ENCODE measurements at regions not wholly inside any gene's neighbourhood (a gene's known extent, or its start where the extent isn't known, plus 50 kb on each side); places are given as distances from the start of the nearest gene placed in this dataset.

DNA sequence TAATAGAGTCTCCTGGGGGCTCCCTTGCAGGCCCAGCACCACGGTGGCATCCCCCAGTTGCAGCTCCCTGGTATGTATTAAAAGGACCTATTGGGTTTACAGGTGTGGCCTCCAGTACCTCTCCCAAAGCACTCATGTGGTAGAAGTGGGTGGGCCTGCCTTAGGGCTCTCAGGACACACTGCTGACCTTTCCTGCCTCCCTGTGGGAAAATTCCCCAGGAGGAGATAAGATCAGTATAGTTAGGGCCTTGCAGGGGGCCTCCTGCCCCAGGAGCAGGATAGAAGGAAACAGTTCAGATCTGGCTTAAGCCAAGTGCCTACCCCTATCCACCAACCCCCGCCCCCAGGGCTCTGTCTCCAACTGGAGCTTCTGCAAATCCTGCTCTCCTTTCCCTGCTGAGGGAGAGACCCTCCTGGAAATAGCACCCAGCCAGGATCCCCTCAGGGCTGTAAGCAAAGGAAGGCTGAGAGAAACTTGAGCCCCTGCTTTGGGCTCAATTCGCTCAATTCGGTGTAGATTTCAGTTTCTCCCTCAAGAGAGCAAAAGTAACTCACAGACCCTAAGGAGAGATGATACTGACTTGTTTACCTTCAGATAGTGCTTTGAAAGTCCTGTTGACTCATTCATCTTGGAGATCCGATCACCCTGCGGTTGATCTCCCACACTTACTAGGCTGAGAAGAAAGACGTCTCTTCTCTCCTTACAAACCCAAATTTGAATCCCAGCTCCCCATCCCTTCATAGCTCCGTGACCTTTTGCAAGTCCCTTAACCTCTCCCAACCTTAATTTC is 130.6 kb downstream of the WDR11 start:
- TF ChIP-seq POLR2AphosphoS5 (IDR thresholded peaks at IDR 0.05; ENCODE audit: low read depth) (no peak), EZH2 (IDR thresholded peaks at IDR 0.05; ENCODE audit: low read depth, unreplicated experiment) (no peak), EZH2phosphoT487 (IDR thresholded peaks at IDR 0.05; ENCODE audit: unreplicated experiment) (no peak), CREB1 (CRISPR knock-in tag; IDR thresholded peaks at IDR 0.05; ENCODE audit: low read depth) (no peak), NANOG (IDR thresholded peaks at IDR 0.05; ENCODE audit: borderline replicate concordance) (no peak)
- TF ChIP-seq, protein P1, sequence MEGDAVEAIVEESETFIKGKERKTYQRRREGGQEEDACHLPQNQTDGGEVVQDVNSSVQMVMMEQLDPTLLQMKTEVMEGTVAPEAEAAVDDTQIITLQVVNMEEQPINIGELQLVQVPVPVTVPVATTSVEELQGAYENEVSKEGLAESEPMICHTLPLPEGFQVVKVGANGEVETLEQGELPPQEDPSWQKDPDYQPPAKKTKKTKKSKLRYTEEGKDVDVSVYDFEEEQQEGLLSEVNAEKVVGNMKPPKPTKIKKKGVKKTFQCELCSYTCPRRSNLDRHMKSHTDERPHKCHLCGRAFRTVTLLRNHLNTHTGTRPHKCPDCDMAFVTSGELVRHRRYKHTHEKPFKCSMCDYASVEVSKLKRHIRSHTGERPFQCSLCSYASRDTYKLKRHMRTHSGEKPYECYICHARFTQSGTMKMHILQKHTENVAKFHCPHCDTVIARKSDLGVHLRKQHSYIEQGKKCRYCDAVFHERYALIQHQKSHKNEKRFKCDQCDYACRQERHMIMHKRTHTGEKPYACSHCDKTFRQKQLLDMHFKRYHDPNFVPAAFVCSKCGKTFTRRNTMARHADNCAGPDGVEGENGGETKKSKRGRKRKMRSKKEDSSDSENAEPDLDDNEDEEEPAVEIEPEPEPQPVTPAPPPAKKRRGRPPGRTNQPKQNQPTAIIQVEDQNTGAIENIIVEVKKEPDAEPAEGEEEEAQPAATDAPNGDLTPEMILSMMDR (conservative IDR thresholded peaks at IDR 0.05; ENCODE audit: low read depth in 2 of 2) = no peak
- TF ChIP-seq, protein P2, sequence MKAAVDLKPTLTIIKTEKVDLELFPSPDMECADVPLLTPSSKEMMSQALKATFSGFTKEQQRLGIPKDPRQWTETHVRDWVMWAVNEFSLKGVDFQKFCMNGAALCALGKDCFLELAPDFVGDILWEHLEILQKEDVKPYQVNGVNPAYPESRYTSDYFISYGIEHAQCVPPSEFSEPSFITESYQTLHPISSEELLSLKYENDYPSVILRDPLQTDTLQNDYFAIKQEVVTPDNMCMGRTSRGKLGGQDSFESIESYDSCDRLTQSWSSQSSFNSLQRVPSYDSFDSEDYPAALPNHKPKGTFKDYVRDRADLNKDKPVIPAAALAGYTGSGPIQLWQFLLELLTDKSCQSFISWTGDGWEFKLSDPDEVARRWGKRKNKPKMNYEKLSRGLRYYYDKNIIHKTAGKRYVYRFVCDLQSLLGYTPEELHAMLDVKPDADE (IDR thresholded peaks at IDR 0.05) = no peak
- TF ChIP-seq, protein P3, sequence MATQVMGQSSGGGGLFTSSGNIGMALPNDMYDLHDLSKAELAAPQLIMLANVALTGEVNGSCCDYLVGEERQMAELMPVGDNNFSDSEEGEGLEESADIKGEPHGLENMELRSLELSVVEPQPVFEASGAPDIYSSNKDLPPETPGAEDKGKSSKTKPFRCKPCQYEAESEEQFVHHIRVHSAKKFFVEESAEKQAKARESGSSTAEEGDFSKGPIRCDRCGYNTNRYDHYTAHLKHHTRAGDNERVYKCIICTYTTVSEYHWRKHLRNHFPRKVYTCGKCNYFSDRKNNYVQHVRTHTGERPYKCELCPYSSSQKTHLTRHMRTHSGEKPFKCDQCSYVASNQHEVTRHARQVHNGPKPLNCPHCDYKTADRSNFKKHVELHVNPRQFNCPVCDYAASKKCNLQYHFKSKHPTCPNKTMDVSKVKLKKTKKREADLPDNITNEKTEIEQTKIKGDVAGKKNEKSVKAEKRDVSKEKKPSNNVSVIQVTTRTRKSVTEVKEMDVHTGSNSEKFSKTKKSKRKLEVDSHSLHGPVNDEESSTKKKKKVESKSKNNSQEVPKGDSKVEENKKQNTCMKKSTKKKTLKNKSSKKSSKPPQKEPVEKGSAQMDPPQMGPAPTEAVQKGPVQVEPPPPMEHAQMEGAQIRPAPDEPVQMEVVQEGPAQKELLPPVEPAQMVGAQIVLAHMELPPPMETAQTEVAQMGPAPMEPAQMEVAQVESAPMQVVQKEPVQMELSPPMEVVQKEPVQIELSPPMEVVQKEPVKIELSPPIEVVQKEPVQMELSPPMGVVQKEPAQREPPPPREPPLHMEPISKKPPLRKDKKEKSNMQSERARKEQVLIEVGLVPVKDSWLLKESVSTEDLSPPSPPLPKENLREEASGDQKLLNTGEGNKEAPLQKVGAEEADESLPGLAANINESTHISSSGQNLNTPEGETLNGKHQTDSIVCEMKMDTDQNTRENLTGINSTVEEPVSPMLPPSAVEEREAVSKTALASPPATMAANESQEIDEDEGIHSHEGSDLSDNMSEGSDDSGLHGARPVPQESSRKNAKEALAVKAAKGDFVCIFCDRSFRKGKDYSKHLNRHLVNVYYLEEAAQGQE (IDR thresholded peaks at IDR 0.05; ENCODE audit: unreplicated experiment) = no peak

Data from GM23338 (cell line).